AG20443 (cell line): ENCODE measurements at regions not wholly inside any gene's neighbourhood (a gene's known extent, or its start where the extent isn't known, plus 50 kb on each side); places are given as distances from the start of the nearest gene placed in this dataset.
A peak's percentile ranks its signal among the peaks of the same experiment; 100 is the strongest.

ENCODE experiments used
- DNase-seq: peaks from one replicate; pipeline ENCODE4 v3.0.0; 2012; ENCODE audit warnings: low spot score, mixed read lengths

- no peak for DNase-seq
These were observed 269.7 kb downstream of the PRL start for GRCh38 chr6:22027040-22027725.

- DNase-seq = no peak
These were observed 268.3 kb downstream of the PRL start for GRCh38 chr6:22028403-22029090.

GRCh38 chr6:22029171-22029570 lies 267.7 kb downstream of the PRL start:
- DNase-seq = peak; percentile 20

GRCh38 chr6:22030730-22031619 lies 265.9 kb downstream of the PRL start:
- no peak for DNase-seq

GRCh38 chr6:22035690-22036089 lies 261.1 kb downstream of the PRL start:
- DNase-seq = no peak

GRCh38 chr6:22036275-22036674 lies 260.6 kb downstream of the PRL start:
- DNase-seq = no peak

GRCh38 chr6:22036699-22037098 lies 260.1 kb downstream of the PRL start:
- no peak for DNase-seq

- peak; percentile 73 for DNase-seq
These were observed 254.9 kb downstream of the PRL start for GRCh38 chr6:22041797-22042480.

GRCh38 chr6:22042706-22043105 lies 254.1 kb downstream of the PRL start:
- DNase-seq = peak; percentile 15

- DNase-seq = peak; percentile 60
These were observed 253.4 kb downstream of the PRL start for GRCh38 chr6:22043284-22043962.

GRCh38 chr6:22045261-22045912 lies 251.4 kb downstream of the PRL start:
- DNase-seq = no peak

- no peak for DNase-seq
These were observed 247.8 kb downstream of the PRL start for GRCh38 chr6:22049002-22049401.

- no peak for DNase-seq
These were observed 243.3 kb downstream of the PRL start for GRCh38 chr6:22053391-22053997.

GRCh38 chr6:22056398-22056797 lies 240.4 kb downstream of the PRL start:
- no peak for DNase-seq

- DNase-seq = peak; percentile 41
These were observed 238.9 kb downstream of the PRL start for GRCh38 chr6:22057962-22058361.

- no peak for DNase-seq
These were observed 237.7 kb downstream of the PRL start for GRCh38 chr6:22059126-22059525.

GRCh38 chr6:22059946-22060345 lies 236.9 kb downstream of the PRL start:
- DNase-seq = no peak

GRCh38 chr6:22062807-22063408 lies 233.9 kb downstream of the PRL start:
- DNase-seq = no peak

- DNase-seq = no peak
These were observed 232.3 kb downstream of the PRL start for GRCh38 chr6:22064558-22064957.

- DNase-seq = no peak
These were observed 229.7 kb downstream of the PRL start for GRCh38 chr6:22067122-22067521.
